Activated naive CD8-positive, alpha-beta T cell (primary cell): ENCODE measurements at regions not wholly inside any gene's neighbourhood (a gene's known extent, or its start where the extent isn't known, plus 50 kb on each side); places are given as distances from the start of the nearest gene placed in this dataset.

Experiments
- H3K27ac Mint-ChIP-seq: one replicate; pipeline ENCODE4 v1.8.0; 2021; ENCODE audit warnings: mixed read lengths
- H3K27me3 Mint-ChIP-seq: one replicate; pipeline ENCODE4 v1.8.0; 2021; ENCODE audit warnings: mixed read lengths
- H3K36me3 Mint-ChIP-seq: one replicate; pipeline ENCODE4 v1.8.0; 2021; ENCODE audit warnings: mixed read lengths
- H3K4me1 Mint-ChIP-seq: one replicate; pipeline ENCODE4 v1.8.0; 2021; ENCODE audit warnings: low read depth, mixed read lengths
- H3K4me3 Mint-ChIP-seq: one replicate; pipeline ENCODE4 v1.8.0; 2021; ENCODE audit warnings: mild to moderate bottlenecking, mixed read lengths
- H3K9me3 Mint-ChIP-seq: one replicate; pipeline ENCODE4 v1.8.0; 2021; ENCODE audit warnings: low read depth, mixed read lengths

DNA sequence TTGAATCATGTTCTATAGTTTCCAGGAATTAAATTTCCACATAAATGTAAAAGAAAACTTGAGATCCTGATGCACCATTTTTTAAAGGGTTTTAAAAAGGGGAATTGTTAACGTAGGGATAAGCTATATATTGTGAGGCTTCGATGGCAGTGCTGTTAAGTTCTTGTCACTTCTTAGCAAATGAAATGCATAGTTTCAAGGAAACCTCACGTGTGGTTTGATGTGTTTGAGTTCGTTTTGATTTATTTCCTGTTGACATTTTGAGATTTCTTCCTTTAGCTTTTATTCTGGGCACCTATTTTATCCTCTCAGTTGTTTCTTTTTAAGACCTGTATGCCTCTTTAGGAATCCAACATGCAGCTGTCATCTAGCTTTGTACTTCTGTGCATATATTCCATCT lies 301.0 kb downstream of the DOCK8 start:
- peak overlapping the region; percentile 21 for H3K4me3 Mint-ChIP-seq
- H3K27me3 Mint-ChIP-seq: no peaks in the 10 kb centered on the region
- peak overlapping the region; percentile 46 for H3K27ac Mint-ChIP-seq
- H3K9me3 Mint-ChIP-seq: no peaks in the 10 kb centered on the region
- no peaks in the 10 kb centered on the region for H3K36me3 Mint-ChIP-seq
- H3K4me1 Mint-ChIP-seq: peaks cover 28% of the 10 kb centered on the region

- no peaks in the 10 kb centered on the region for H3K27me3 Mint-ChIP-seq
- no peaks in the 10 kb centered on the region for H3K36me3 Mint-ChIP-seq
- H3K4me3 Mint-ChIP-seq: no peak overlapping the region
- H3K4me1 Mint-ChIP-seq: peaks cover 28% of the 10 kb centered on the region
- no peaks in the 10 kb centered on the region for H3K9me3 Mint-ChIP-seq
- no peak overlapping the region for H3K27ac Mint-ChIP-seq
Measured at GRCh38 chr9:517993-518392, 303.3 kb downstream of the DOCK8 start.

GRCh38 chr9:518540-518939 lies 303.9 kb downstream of the DOCK8 start:
- Mint-ChIP-seq H3K9me3 (no peaks in the 10 kb centered on the region), H3K36me3 (no peaks in the 10 kb centered on the region), H3K27ac (peak overlapping the region; percentile 42), H3K27me3 (no peaks in the 10 kb centered on the region), H3K4me3 (no peak overlapping the region), H3K4me1 (peaks cover 28% of the 10 kb centered on the region)

- H3K4me1 Mint-ChIP-seq: peaks cover 23% of the 10 kb centered on the region
- no peak overlapping the region for H3K4me3 Mint-ChIP-seq
- no peaks in the 10 kb centered on the region for H3K36me3 Mint-ChIP-seq
- no peaks in the 10 kb centered on the region for H3K9me3 Mint-ChIP-seq
- H3K27ac Mint-ChIP-seq: peak overlapping the region; percentile 4
- no peaks in the 10 kb centered on the region for H3K27me3 Mint-ChIP-seq
Measured at GRCh38 chr9:519579-519978, 304.9 kb downstream of the DOCK8 start.

GRCh38 chr9:520302-520701 lies 305.6 kb downstream of the DOCK8 start:
- H3K36me3 Mint-ChIP-seq: no peaks in the 10 kb centered on the region
- peaks cover 19% of the 10 kb centered on the region for H3K4me1 Mint-ChIP-seq
- H3K27ac Mint-ChIP-seq: no peak overlapping the region
- H3K4me3 Mint-ChIP-seq: no peak overlapping the region
- H3K9me3 Mint-ChIP-seq: no peaks in the 10 kb centered on the region
- no peaks in the 10 kb centered on the region for H3K27me3 Mint-ChIP-seq

DNA sequence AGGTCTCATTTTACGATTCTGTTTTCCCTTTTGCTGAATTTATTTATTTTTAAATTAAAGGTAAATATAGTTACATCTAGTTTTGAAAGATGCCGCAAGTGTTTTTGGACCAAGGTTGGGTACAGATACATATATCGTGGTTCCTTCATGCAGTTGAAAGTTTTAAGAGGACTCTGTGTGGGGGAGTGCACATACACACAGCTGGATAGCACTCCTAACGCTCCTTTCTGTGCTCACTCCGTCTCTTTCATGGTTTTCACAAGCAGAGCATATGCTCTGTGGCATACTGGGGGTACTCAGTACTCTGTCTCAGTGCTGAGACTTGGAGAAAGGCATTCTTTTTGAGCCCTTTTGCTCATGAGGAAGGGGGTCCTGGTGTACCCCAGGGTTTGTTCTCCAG lies 307.5 kb downstream of the DOCK8 start:
- no peak overlapping the region for H3K4me3 Mint-ChIP-seq
- H3K27me3 Mint-ChIP-seq: no peaks in the 10 kb centered on the region
- H3K9me3 Mint-ChIP-seq: no peaks in the 10 kb centered on the region
- peaks cover 4% of the 10 kb centered on the region for H3K4me1 Mint-ChIP-seq
- H3K36me3 Mint-ChIP-seq: no peaks in the 10 kb centered on the region
- H3K27ac Mint-ChIP-seq: no peak overlapping the region

DNA sequence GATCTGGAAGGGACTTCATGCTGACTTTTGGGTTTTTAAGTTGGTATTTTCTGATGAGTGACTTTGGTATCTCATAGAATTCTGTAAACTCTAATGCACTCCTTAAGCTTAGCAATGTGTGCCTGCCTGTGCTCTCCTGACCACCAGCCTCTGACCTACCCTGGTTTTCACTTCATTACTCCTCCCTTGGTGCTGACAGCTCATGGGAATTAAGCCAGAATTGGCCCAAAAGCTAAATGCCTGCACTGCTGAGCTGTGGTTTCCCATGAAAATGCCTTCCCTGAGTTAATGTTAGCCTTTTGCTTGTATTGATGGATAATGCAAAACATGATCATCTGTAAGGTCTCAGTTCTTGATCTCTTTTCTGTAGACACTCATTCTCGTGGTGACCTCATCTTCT lies 308.0 kb downstream of the DOCK8 start:
- Mint-ChIP-seq H3K4me1 (peaks cover 3% of the 10 kb centered on the region), H3K27me3 (no peaks in the 10 kb centered on the region), H3K4me3 (no peak overlapping the region), H3K27ac (no peak overlapping the region), H3K36me3 (no peaks in the 10 kb centered on the region), H3K9me3 (no peaks in the 10 kb centered on the region)

DNA sequence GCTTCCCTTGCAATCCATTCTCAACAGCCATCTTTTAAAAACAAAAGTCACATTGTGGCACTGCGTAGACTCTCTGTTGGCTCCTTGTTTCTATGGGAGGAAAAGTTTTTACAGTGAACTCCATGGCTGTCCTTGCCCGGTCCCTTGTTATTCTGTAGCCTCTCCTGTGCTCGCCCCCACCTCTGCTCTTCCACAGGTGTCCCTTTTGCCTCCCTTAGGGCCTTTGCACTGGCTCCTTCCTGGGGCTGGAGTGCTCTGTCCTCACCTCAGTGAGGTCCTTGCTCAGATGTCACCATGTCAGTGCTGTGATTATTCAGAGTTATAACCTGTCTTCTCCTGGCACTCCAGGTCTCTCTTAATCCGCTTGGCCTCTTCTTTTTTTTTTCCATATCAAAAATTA lies 308.8 kb downstream of the DOCK8 start:
- no peaks in the 10 kb centered on the region for H3K36me3 Mint-ChIP-seq
- H3K27me3 Mint-ChIP-seq: no peaks in the 10 kb centered on the region
- H3K27ac Mint-ChIP-seq: no peak overlapping the region
- no peaks in the 10 kb centered on the region for H3K9me3 Mint-ChIP-seq
- H3K4me3 Mint-ChIP-seq: no peak overlapping the region
- peaks cover 1% of the 10 kb centered on the region for H3K4me1 Mint-ChIP-seq

DNA sequence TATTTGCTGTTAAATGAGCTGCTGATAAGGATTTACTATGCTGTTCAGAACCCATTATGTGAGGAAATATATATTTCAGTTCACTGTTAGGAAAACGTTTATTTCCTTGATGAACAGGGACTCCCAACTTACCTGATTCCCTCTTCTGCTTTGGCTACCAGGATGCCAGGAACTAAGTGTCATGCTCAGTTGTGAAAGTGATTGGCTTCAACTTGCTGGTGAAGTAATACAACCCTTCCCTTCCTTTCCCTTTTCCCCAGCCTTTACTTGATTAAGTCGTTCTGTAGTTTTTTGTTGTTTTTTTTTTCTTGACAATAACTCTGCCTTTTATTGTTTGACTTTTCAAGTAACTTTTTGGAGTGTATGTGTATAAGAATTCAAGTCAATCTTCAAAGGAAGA lies 309.3 kb downstream of the DOCK8 start:
- Mint-ChIP-seq H3K36me3 (no peaks in the 10 kb centered on the region), H3K27ac (no peak overlapping the region), H3K9me3 (no peaks in the 10 kb centered on the region), H3K4me1 (no peaks in the 10 kb centered on the region), H3K4me3 (no peak overlapping the region), H3K27me3 (no peaks in the 10 kb centered on the region)

DNA sequence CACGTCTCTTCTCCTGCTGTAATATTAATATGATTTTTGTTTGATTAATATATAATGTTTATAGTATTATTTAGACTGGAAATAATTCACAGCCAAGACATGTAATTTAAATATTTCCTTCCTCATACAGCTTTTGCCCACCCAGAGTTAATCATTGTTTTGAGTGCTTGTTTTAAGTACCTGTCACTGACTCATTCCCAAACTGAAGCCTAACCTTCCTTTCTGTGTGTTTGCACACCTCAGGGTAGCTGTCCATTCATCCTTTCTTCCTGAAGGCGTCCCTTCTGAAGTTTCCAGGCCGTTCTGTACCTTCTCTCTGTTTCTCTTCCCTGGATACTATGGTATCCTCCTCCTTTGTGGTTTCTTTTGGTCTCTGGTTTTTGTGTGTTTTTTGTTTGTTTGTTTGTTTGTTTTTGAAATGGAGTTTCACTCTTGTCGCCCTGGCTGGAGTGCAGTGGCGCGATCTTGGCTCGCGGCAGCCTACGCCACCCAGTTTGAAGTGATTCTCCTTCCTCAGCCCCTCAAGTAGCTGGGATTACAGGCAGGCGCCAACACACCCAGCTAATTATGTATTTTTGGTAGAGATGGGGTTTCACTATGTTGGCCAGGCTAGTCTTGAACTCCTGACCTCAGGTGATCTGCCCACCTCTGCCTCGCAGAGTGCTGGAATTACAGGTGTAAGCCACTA lies 312.4 kb downstream of the DOCK8 start:
- Mint-ChIP-seq H3K27me3 (no peaks in the 10 kb centered on the region), H3K27ac (no peak overlapping the region), H3K4me1 (no peaks in the 10 kb centered on the region), H3K4me3 (no peak overlapping the region), H3K9me3 (no peaks in the 10 kb centered on the region), H3K36me3 (no peaks in the 10 kb centered on the region)

- no peak overlapping the region for H3K4me3 Mint-ChIP-seq
Measured at GRCh38 chr9:529731-530130, 311.8 kb upstream of the DMRT1 start.

DNA sequence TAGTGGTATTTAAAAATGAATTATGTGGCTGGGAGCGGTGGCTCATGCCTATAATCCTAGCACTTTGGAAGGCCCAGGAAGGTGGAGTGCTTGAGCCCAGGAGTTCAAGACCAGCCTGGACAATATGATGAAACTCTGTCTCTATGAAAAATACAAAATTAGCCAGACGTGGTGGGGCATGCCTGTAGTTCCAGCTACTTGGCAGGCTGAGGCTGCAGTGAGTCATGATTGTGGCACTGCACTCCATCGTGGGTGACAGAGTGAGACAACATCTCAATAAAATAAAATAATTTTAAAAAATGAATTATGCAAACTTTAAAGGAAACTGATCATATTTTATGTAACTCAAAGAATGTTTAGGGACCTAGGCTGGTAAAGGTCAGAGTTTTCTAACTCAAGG lies 310.8 kb upstream of the DMRT1 start:
- Mint-ChIP-seq H3K27me3 (no peaks in the 10 kb centered on the region), H3K4me1 (no peaks in the 10 kb centered on the region), H3K4me3 (no peak overlapping the region), H3K36me3 (no peaks in the 10 kb centered on the region), H3K9me3 (no peaks in the 10 kb centered on the region), H3K27ac (no peak overlapping the region)

More at GRCh38 chr9:529731-530130, 311.8 kb upstream of the DMRT1 start:
- Mint-ChIP-seq H3K27ac (no peak overlapping the region), H3K36me3 (no peaks in the 10 kb centered on the region), H3K4me1 (no peaks in the 10 kb centered on the region), H3K27me3 (no peaks in the 10 kb centered on the region), H3K9me3 (no peaks in the 10 kb centered on the region)

GRCh38 chr9:532707-533106 lies 308.8 kb upstream of the DMRT1 start:
- Mint-ChIP-seq H3K27me3 (no peaks in the 10 kb centered on the region), H3K4me3 (no peak overlapping the region), H3K4me1 (peaks cover 5% of the 10 kb centered on the region), H3K9me3 (no peaks in the 10 kb centered on the region), H3K36me3 (no peaks in the 10 kb centered on the region), H3K27ac (no peak overlapping the region)

- Mint-ChIP-seq H3K4me1 (peaks cover 5% of the 10 kb centered on the region), H3K36me3 (peaks cover under 1% of the 10 kb centered on the region), H3K4me3 (no peak overlapping the region), H3K27ac (no peak overlapping the region), H3K9me3 (peaks cover under 1% of the 10 kb centered on the region), H3K27me3 (no peaks in the 10 kb centered on the region)
Measured at GRCh38 chr9:534886-535285, 306.6 kb upstream of the DMRT1 start.

DNA sequence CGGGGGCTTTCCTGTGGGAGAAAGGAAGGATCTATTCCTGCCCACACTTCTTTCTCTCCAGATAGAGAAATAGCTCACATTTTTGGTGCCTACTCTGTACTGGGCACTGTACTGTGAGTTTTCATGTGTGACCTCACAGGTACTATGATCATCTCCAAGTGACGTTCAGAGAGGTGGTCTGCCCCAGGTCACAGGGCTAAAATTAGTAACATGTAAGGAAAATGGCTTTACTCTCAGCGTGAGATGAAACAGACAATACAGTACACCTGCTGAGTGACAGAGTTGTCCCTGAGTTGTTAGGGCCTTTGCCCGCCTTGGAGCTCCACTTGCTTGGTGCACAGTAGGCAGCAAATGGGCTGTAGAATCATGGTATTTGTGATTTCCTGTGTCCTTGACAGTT lies 306.1 kb upstream of the DMRT1 start:
- H3K9me3 Mint-ChIP-seq: peaks cover 5% of the 10 kb centered on the region
- H3K27me3 Mint-ChIP-seq: no peaks in the 10 kb centered on the region
- peaks cover 5% of the 10 kb centered on the region for H3K36me3 Mint-ChIP-seq
- no peak overlapping the region for H3K4me3 Mint-ChIP-seq
- H3K4me1 Mint-ChIP-seq: peaks cover 5% of the 10 kb centered on the region
- H3K27ac Mint-ChIP-seq: no peak overlapping the region
